ENCODE measurements at regions not wholly inside any gene's neighbourhood (a gene's known extent, or its start where the extent isn't known, plus 50 kb on each side); places are given as distances from the start of the nearest gene placed in this dataset.

DNA sequence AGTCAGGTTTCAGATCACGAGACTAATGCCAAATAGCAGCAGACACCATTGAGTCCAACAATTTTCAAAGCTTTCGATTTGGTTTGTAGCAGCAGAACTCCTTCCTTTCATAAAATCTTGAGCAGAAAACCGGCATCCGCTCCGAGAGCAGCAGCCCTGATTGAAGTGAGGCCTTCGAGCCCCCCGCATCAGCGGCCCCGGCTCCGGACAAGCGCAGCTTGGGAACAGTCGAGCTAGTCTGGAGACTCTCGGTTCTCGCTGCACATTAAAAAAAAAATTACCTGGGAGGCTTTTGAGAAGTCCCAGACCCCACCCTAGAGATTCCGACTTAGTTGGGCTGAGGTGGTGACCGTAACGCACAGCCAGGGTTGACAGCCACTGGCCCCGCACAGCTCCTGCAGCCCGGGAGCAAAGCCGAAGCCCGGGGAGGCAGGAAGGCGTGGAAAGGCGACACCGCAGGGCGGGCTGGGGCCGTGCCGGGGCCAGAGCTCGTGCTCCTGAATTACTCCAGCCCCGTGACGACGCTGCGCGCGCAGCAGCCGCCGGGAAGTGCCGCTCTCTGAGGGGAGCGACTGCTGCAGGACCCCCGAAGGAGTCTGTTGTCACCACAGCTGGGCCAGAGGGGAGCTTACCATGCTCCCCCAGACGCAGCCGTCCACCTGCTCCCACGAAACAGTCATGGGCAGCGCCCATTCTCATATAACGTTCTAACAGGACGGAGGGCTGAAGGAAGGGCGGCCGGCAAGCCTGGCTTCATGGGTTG is 57.8 kb downstream of the SPATA19 start:
- peak; percentile 95 for DNase-seq

DNA sequence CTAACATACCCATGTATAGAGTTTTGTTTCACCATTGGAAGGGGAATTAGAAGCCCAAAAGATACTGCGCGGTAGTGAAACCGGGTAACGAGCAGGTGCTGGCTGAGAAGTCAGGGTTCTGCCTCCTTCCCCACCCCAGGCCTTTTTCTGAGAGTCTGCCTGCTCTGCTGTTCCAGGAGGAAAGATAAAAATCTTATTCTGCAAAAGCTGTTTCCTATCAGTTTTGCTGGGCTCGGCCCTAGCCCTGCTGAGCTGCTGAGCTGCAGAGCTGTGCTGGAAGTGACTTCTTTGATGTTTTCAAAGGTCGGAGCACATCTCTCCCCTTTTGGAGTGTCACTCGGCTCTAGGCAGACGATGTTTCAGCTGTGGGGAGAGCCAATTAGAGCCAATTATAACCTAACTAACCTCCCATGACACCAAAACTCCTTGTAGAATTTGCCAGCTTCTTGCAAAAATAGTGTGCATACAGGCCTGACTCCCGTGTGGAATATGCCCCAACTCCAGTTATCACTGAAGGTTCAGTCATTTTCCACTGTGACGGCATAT is 59.4 kb downstream of the SPATA19 start:
- DNase-seq: no peak

DNA sequence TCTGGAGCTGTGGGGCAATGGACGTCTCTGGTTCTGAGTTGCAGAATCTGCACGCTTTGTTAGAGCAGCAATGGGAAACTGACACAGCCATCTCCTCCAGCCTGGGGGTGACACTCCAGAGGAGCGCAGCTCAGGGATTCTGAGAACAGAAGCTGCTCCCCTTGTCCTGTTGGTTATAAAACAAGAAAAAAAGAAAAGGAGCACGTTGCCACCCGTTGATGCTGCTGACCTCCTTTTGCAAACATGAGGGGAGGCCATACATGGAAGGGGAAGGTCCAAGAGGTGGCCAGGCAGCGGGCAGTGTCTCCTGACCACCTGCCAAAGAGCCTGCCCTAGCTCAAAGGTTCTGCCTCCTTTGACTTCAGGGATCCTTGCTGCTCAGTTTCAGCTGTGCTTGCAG is 61.0 kb downstream of the SPATA19 start:
- no peak for DNase-seq

DNA sequence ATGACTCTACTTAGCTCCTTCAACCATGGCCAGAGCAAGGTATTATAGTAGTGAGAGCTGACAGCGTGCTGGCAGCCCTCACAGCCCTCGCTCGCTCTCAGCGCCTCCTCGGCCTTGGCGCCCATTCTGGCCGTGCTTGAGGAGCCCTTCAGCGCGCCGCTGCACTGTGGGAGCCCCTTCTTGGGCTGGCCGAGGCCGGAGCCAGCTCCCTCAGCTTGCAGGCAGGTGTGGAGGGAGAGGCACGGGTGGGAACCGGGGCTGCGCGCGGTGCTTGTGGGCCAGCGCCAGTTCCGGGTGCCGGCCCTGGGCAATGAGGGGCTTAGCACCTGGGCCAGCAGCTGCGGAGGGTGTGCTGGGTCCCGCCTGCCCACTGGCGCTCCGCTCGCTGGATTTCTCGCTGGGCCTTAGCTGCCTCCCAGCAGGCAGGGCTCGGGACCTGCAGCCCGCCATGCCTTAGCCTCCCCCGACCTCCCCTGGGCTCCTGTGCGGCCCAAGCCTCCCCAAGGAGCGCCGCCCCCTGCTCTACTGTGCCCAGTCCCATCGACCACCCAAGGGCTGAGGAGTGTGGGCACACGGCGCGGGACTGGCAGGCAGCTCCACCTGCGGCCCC is 63.1 kb downstream of the SPATA19 start:
- no peak for DNase-seq

DNA sequence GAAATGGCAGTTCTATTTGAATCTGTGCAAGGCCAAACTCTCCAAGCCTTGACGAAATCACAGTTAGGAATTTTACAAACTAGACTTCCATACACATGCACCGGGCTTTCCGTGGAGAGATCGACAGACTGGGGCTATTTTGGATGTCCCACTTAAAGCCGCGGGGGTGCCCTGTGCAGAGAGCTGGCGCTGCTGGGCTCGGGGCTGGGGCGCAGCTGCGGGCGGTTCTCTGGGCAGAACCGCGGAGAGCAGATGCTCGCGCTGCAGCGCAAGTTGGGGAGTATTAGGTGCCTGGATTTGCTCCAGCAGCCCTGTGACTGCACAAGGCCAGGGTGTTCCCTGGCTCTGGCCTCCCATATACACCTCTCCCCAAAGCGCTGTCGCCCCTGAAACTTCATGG is 67.2 kb downstream of the SPATA19 start:
- DNase-seq: no peak

DNA sequence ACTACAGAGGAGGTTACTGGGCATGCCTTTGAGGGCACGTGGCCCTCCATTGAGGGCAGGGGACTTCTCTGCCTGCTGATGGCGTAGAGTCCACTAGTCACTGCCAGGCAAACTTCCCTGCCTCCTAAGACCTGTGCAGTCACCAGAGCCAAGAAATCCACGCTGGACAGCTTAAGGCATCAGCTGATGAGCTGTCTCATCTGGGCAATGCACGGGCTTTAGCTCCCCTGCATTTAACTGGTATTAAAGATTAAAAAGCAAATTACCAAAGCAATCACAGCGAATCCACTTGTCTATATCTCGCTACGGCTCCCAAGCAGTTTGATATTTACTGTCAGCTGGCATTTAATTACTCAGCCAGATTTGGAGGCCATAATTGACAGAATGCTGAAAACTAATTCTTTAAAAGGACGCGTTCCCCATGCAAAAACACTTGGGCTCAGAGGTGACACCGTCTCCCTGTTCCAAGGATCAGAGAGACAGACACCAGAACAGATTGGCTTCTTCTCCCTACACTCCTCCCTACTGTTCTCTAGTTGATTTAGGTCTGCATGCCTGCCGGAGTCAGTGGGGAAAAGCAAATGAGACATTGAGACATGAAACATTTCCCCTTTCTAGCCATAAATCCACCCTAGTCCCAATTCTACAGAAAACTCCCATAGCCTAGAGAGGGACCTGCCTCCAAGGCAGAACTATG is 68.5 kb downstream of the SPATA19 start:
- no peak for DNase-seq

DNA sequence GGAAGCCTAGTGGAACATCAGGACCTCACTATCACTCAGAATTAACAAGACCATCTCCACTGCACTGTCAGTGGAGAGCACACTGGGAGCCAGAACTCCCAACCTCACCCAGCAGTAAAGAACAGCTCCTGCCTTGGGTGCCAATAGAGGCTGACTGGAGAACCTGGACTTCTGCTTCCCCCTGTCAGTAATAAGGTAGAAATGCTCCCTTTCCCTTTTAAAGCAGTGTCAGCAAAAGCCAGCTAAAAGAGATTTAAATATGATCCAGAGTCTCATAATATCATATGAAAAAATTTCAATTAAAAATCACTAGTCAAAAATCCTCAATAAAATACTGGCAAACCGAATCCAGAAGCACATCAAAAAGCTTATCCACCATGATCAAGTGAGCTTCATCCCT is 82.8 kb downstream of the SPATA19 start:
- DNase-seq: no peak

DNA sequence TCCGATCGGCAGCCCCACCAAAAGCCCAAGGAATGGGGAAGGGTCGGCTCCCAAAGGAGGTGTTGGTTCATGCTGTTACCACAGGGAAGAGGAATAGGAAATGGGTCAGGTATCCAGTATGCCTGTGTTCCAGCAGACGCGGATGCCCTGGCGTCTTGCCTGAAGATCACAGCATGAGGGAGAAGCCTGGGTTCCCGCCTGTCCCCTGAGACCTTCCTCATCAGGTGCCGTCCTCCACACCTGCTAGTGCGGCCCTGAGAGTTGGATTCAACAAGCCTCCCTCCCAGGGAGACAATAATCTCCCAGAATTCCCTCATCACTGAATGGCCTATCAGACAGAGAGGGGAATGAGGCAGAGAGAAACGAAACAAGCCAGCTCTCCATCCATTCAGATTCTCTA is 92.2 kb downstream of the SPATA19 start:
- peak; percentile 29 for DNase-seq

DNA sequence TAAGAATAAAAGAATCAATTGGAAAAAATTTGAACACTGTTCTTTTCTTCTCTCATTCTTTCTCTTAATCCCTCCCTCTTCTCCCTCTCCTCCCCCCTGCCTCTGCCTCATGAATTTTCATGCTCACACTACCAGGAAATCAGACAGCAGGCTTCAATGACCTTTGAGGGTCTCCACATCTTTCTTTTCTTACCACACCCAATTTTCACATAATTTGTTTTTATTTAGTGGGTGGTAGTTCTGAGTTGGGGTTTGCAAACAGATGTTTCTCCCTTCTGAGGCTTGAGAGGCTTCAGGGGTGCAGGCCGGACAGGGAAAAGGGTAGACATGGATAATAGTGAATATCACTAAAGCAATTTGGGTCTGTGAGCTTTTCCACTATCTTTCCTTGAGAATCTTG is 95.5 kb downstream of the SPATA19 start:
- no peak for DNase-seq

DNA sequence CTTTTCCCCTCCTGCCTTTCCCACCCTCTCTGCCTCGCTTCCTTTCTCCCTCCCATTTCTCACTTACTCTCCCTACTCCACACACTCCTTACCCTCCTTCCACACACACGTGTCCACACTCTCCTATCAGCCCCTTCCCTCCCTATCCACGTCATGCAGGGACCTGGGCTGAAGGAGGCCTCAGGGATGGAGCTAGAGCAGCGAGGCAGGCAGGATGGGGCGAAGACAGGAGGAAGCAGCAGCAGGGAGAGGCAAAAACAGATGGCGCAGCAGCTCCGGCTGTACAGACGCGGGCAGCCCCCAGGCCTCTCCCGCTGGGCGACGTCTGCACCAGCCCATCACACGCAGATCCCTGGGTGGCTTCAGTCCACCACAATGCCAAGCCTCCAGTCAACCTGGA is 97.9 kb downstream of the SPATA19 start:
- no peak for DNase-seq

DNA sequence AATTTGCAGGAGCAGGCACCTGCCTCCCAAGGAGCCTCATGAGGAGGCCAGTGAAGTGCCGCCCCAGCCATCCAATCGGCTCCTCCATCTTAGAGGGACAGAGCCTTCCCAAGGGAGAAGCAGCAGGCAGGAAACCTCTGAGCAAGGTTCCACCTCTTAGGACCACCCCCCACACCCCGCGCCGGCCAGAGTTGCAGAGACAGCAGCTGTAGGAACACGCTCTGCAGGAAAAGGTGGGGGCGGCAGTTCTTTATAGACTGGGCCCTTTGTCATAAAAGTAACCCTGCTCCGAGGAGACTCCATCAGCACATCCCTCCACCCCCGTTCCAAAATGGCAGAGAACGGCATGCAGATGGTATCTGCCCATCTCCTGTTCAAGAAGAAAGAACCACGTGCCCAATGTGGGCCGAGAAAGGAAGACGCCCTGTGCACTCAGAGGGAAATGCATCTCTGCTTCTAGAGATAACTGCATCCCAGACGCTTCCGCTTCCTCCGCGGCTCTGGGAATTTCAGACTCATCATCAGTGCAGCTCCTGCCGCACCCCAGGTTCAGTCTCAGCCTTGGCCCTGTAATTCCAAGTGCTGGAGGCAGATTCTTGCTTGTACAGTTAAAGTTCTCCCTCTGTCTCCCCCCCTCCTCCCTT is 98.5 kb downstream of the SPATA19 start:
- DNase-seq: no peak

DNA sequence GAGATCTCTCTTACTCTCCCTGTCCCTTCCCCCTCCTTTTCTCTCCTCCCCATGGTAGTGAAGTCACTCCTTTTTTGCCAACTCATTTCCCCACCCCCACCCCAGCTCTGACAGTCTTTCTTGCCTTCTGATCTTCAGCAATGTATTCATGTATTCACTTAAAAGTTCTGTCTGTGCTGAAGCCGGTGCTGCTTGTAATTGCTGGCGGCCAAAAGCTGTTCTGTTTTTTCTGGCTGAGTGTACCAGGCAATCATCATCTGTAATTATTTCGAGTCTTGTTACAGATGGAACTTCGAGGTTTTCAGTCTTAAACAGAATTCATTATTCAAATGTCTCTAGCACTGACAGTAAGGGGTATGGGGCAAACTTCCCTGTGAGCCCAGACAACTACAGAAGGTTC is 99.5 kb downstream of the SPATA19 start:
- no peak for DNase-seq

DNA sequence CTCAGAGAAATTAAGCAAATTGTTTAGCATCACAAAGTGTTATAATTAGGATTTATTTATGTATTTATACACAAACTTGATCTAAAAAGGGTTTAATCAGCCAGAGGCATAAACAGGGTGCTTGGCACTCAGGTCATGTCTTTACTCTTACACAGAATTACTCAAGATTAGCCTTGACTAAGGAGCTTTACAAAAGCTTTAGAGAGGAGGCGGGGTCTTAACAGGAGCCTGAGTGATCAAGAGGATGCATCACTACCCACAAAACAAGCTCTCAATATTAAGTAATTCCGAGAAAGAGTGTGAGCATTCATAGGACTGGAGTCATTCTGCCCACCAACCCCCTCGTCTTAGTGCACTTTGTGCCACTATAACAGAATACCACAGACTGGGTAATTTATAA is 103.0 kb downstream of the SPATA19 start:
- DNase-seq: no peak

DNA sequence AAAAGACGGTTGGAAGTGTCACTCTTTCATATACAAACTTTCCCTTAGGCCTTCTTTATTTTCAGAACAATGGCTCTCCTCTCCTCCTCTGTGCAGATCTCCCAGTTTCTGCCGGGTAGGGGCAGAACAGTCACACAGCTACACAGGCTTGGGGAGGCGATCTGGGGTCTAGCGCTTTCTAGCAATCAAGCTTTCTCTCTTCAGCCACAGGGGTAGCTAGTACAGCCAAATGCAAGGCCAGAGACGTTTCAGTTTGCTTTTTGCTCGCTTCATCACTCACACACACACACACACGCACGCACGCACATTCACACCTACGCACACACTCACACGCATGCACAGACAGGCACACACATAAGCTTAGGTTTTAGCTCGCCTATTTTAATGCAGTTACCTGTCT is 104.3 kb downstream of the SPATA19 start:
- DNase-seq: no peak

DNA sequence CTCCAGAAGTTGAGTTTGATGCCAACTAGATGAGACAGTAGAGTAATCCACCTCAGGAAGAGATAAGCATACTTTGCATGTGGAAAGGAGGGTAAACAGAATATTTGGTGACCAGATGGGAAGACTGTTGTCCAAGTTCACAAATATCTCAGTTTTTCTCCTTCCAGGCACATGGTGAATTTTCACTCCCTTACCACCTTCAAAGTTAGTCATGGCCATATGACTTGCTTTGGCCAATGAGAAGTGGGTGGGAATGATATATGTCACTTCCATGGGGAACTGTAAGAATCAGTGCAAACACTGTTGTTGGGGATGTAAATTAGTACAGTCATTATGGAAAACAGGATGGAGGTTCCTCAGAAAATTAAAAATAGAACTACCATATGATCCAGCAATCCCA is 105.8 kb downstream of the SPATA19 start:
- peak; percentile 90 for DNase-seq

DNA sequence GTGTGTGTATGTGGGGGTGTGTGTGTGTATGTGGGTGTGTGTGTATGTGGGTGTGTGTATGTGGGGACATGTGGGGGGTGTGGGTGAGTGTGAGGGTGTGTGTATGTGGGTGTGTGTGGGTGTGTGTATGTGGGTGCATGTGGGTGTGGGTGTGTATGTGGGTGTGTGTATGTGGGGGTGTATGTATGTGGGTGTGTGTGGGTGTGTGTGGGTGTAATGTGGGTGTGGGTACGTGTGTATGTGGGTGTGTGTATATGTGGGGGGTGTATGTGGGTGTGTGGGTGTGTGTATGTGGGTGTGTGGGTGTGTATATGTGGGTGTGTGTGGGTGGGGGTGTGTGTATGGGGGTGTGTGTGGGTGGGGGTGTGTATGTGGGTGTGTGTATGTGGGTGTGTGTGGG is 106.7 kb downstream of the SPATA19 start:
- no peak for DNase-seq

DNA sequence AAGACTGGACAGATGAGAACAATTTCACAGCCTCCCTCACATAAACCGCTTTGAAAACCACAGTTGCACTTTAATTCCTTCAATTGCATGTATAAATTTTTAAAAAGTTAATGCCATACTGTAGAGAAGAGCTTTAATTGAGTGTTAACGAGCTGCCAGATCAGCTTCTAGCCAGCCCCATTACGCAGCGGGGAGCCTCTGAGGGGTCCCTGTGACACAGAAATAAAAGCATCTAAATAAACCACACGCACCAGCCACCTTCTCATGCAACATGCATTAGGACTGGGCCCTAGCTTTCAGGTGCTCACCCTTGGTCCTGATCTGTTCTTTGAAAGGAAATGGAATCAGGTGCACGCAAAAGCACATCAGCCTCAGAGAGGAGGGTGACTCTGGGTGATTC is 111.7 kb downstream of the SPATA19 start:
- no peak for DNase-seq

DNA sequence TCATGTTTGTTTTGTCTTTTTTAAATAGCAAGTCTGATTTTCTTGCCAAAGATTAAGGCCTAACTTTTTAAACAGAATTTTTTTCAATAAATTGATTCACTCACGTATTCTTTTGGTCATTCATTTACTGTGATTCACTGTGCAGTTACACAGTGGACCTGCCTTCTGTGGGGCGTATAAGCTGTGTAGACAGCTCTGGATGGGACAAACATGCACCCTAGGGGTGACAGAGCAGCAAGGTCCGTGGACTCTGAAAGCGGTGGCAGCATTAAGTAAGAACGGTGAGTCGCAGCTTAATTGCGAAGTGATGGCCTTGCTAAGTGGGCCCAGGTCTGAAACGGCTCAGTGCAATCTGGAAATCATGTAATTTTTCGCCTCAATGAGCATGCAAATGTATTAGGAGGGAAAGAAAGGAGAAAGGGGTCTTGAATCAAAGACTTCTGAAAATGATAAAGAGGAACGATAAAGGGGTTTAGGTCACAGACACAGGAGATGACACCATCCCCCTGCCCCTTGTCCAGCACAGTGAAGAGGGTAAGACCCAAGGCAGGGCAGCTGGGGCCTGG is 113.1 kb downstream of the SPATA19 start:
- no peak for DNase-seq

DNA sequence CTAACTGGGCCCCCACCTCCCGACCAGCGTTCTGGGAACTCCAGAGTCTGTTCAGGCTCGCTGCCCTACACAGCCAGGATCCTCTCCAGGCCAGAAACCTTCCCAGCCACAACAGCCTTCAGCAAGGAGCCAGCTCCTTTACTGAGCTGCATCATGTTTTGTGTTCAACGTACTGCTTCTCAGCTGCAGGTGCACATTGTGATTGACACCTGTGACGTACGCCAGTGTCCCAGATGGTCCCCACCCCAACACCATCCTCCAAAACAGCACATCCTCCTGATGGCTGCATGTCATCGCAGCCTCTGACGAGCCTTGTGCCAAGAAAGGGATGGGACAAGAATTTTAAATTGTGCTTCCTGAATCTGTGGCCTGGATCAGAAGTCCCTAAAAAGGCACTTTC is 117.5 kb downstream of the SPATA19 start:
- no peak for DNase-seq

DNA sequence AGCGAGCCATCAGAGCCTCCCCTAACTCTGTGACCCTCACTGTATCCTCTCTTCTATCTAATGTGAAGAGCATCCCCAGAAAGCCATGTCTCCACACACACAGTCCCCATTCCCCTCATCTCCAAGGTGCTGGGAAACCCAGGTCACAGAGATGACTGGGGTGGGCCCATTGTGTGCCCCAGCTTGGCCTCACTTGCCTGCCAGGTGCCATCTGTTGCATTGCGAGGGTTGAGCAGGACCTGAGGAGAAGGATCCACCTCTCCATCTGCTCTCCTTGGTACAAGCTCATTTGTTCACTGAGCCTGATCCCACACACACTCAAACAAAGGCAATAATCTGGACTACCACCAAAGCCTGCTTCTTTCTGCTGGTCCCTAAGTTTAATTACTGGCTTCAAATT is 118.8 kb downstream of the SPATA19 start:
- DNase-seq: no peak

DNA sequence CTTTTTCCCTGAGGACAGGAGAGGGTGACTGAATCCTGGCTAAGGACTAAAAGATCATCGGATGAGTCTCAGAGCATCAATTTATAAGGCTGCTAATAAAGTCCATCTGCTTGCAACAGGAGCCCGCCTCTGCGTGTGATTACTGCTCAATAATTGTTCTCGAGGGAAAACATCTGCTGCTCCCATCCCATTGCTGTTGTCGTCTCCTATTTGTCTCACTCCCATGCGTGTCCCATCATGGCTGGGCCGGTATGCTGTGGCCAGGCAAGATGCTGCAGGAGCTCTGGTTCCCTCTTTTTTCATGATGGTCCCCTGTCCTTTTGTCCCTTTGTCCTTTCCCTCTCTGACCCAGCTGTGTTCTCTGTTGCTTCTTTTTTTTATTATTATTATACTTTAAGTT is 121.2 kb downstream of the SPATA19 start:
- DNase-seq: no peak

DNA sequence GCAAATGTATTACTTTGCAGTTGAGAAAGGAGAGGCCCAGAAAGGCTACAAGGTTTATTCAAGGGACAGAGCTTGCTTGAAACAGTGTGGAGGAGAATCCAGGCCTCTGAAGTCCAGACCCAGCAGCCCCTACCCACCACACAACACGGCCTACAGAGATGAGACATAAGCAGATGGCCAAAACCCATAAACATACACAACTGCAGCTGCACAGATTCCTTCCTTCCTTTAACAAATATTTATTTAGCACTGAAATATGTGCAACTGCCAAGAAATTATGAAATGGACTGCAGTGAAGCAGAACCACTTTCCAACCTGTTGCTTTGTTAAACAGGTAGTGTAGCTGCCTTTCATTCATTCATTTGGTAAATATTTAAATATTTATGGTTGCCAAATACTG is 122.3 kb downstream of the SPATA19 start:
- peak; percentile 80 for DNase-seq

DNA sequence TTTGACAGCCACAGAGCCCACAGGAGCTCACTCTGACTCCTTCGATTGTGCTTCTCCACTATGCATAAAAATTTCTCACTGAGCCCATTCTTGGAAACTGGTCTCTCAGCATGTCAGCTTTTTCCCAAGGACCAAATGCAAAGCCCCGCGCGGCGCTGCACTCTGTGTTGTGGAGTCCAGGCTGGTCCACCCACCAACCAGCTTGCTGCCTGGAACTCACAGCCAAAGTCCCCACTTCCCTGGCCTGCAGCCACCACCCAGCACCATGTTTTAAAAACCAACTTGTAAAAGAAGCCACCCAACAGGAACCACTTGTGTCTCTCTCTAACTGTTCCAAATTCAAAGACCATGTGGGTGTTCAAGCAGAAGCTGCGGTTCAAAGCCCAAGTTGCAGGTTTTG is 124.4 kb downstream of the SPATA19 start:
- no peak for DNase-seq

All from NCI-H526 treated with DMSO at 0.1 percent for 48 hours (cell line).